Mesenchymal stem cell (in vitro differentiated cells and primary cell): ENCODE measurements at regions not wholly inside any gene's neighbourhood (a gene's known extent, or its start where the extent isn't known, plus 50 kb on each side); places are given as distances from the start of the nearest gene placed in this dataset.

Source experiments
- DNase-seq: peaks from one replicate; pipeline ENCODE4 v3.0.0-alpha.2; 2013
- H2AFZ ChIP-seq: one replicate; pipeline ENCODE4 v1.6.1; 2013; ENCODE audit warnings: low read depth, mild to moderate bottlenecking, control low read depth, inconsistent platforms, low read length, moderate library complexity
- H2AK5ac ChIP-seq: 2 replicates; pipeline ENCODE4 v1.6.1; 2013; ENCODE audit warnings: low read length, moderate library complexity, mild to moderate bottlenecking, inconsistent platforms; ENCODE audit not compliant: severe bottlenecking
- H2BK120ac ChIP-seq: one replicate; pipeline ENCODE4 v1.6.1; 2013; ENCODE audit warnings: low read depth, mild to moderate bottlenecking, inconsistent platforms, low read length, moderate library complexity
- H2BK12ac ChIP-seq, 2 experiments: one replicate each; pipeline ENCODE4 v1.6.1; 2013; ENCODE audit warnings: inconsistent platforms in 2 of 2, low read length in 2 of 2, mild to moderate bottlenecking in 2 of 2, moderate library complexity in 2 of 2, control low read depth in 1 of 2
- H2BK15ac ChIP-seq: one replicate; pipeline ENCODE4 v1.6.1; 2013; ENCODE audit warnings: mild to moderate bottlenecking, low read depth, inconsistent platforms; ENCODE audit not compliant: poor library complexity, severe bottlenecking
- H2BK5ac ChIP-seq: 2 replicates; pipeline ENCODE4 v1.6.1; 2013; ENCODE audit warnings: low read depth, mild to moderate bottlenecking, low read length, control low read depth, inconsistent platforms; ENCODE audit not compliant: poor library complexity, severe bottlenecking
- H3K14ac ChIP-seq, 2 experiments: one replicate each; pipeline ENCODE4 v1.6.1; 2013; ENCODE audit warnings: inconsistent platforms in 2 of 2, low read length in 2 of 2, control low read depth in 1 of 2, mild to moderate bottlenecking in 1 of 2, moderate library complexity in 1 of 2
- H3K18ac ChIP-seq, 2 experiments: one replicate each; pipeline ENCODE4 v1.6.1; 2013; ENCODE audit warnings: inconsistent platforms in 2 of 2, low read length in 2 of 2, control low read depth in 1 of 2, low read depth in 1 of 2, mild to moderate bottlenecking in 1 of 2
- H3K23ac ChIP-seq, 2 experiments: one replicate each; pipeline ENCODE4 v1.6.1; 2013; ENCODE audit warnings: inconsistent platforms in 2 of 2, low read length in 2 of 2, mild to moderate bottlenecking in 2 of 2, moderate library complexity in 2 of 2, control low read depth in 1 of 2
- H3K27ac ChIP-seq: 2 replicates; pipeline ENCODE4 v1.5.1; 2013; ENCODE audit warnings: mild to moderate bottlenecking, moderate library complexity, low read length, control low read depth, inconsistent platforms; ENCODE audit not compliant: poor library complexity, severe bottlenecking
- H3K27me3 ChIP-seq, 2 experiments: 2 replicates each; pipeline versions ENCODE4 v1.6.1 to v1.7.0; 2013; ENCODE audit warnings: low read length in 2 of 2, mild to moderate bottlenecking in 2 of 2, moderate library complexity in 2 of 2, control low read depth in 1 of 2, inconsistent platforms in 1 of 2; ENCODE audit not compliant: control insufficient read depth in 1 of 2, insufficient read depth in 1 of 2
- H3K36me3 ChIP-seq, 2 experiments: 2 replicates each; pipeline versions ENCODE4 v1.6.1 to v1.7.0; 2013; ENCODE audit warnings: low read length in 2 of 2, control low read depth in 1 of 2, inconsistent platforms in 1 of 2, low read depth in 1 of 2, mild to moderate bottlenecking in 1 of 2; ENCODE audit not compliant: insufficient read depth in 2 of 2, control insufficient read depth in 1 of 2
- H3K4ac ChIP-seq, 2 experiments: one replicate each; pipeline ENCODE4 v1.6.1; 2013; ENCODE audit warnings: inconsistent platforms in 2 of 2, low read length in 2 of 2, mild to moderate bottlenecking in 2 of 2, moderate library complexity in 2 of 2, control low read depth in 1 of 2, low read depth in 1 of 2
- H3K4me1 ChIP-seq: 2 replicates; pipeline ENCODE4 v1.6.1; 2013; ENCODE audit warnings: low read depth, low read length, control low read depth; ENCODE audit not compliant: control insufficient read depth, insufficient read depth
- H3K4me2 ChIP-seq: 2 replicates; pipeline ENCODE4 v1.6.1; 2013; ENCODE audit warnings: low read length, mild to moderate bottlenecking, inconsistent platforms; ENCODE audit not compliant: poor library complexity, severe bottlenecking
- H3K4me3 ChIP-seq, 2 experiments: 2 replicates each; pipeline versions ENCODE4 v1.5.1 to v1.7.0; 2013; ENCODE audit warnings: low read length in 2 of 2, mild to moderate bottlenecking in 2 of 2, control low read depth in 1 of 2, low read depth in 1 of 2; ENCODE audit not compliant: insufficient read depth in 1 of 2
- H3K79me1 ChIP-seq: replicated peaks from 2 replicates; pipeline ENCODE4 v1.6.1; 2013; ENCODE audit warnings: mild to moderate bottlenecking, control low read depth, low read length, inconsistent platforms; ENCODE audit not compliant: poor library complexity, severe bottlenecking
- H3K9ac ChIP-seq: 2 replicates; pipeline ENCODE4 v1.7.0; 2013; ENCODE audit warnings: mild to moderate bottlenecking, low read length, moderate library complexity
- H3K9me3 ChIP-seq: 2 replicates; pipeline ENCODE4 v1.7.0; 2013; ENCODE audit warnings: mild to moderate bottlenecking, low read length; ENCODE audit not compliant: control insufficient read depth
- H4K8ac ChIP-seq: one replicate; pipeline ENCODE4 v1.6.1; 2013; ENCODE audit warnings: inconsistent platforms, mild to moderate bottlenecking, low read length, moderate library complexity
- H4K91ac ChIP-seq: one replicate; pipeline ENCODE4 v1.6.1; 2013; ENCODE audit warnings: mild to moderate bottlenecking, low read length, inconsistent platforms
- WGBS: methylation state at CpG from one replicate; pipeline ENCODE4 v1.1.7; 2013; ENCODE audit warnings: mixed read lengths; 5-methylcytosine and 5-hydroxymethylcytosine counted together

GRCh38 chr18:56306797-56307196 is 331.6 kb downstream of the TXNL1 start:
- no peaks in the 10 kb centered on the region for H3K4me1 ChIP-seq
- H2BK120ac ChIP-seq = no peak overlapping the region
- no peak overlapping the region for H2AFZ ChIP-seq
- no peaks in the 10 kb centered on the region for H3K27me3 ChIP-seq
- no peak overlapping the region for H3K27ac ChIP-seq
- 50% methylated on average over 1 of the region's 1 CpG for WGBS
- H3K23ac ChIP-seq = no peak overlapping the region
- no peak overlapping the region for H3K4ac ChIP-seq
- H3K18ac ChIP-seq = no peak overlapping the region
- H2BK5ac ChIP-seq = no peak overlapping the region
- no peaks in the 10 kb centered on the region for H3K9me3 ChIP-seq
- no peak overlapping the region for H2BK12ac ChIP-seq
- no peak overlapping the region for H4K8ac ChIP-seq
- no peak overlapping the region for H2BK15ac ChIP-seq
- no peak overlapping the region for H4K91ac ChIP-seq
- no peaks in the 10 kb centered on the region for H3K36me3 ChIP-seq
- H3K79me1 ChIP-seq = no peaks in the 10 kb centered on the region
- H2AK5ac ChIP-seq = no peak overlapping the region
- no peak overlapping the region for H3K9ac ChIP-seq
- H3K14ac ChIP-seq = no peak overlapping the region
- no peak overlapping the region for H3K4me3 ChIP-seq
- no peak overlapping the region for H3K4me2 ChIP-seq
- no peak for DNase-seq

- no peak for DNase-seq
- Histone ChIP-seq H4K8ac (no peak overlapping the region), H3K9ac (no peak overlapping the region)
Observed at GRCh38 chr18:56305583-56305982, 332.8 kb downstream of the TXNL1 start.

GRCh38 chr18:56302156-56302555 is 336.2 kb downstream of the TXNL1 start:
- H2AFZ ChIP-seq = no peak overlapping the region
- H3K4me1 ChIP-seq = no peaks in the 10 kb centered on the region
- no peaks in the 10 kb centered on the region for H3K79me1 ChIP-seq
- no peak overlapping the region for H3K14ac ChIP-seq
- H2BK120ac ChIP-seq = no peak overlapping the region
- H3K18ac ChIP-seq = no peak overlapping the region
- no peak overlapping the region for H2BK12ac ChIP-seq
- no peak overlapping the region for H4K91ac ChIP-seq
- no peak overlapping the region for H2AK5ac ChIP-seq
- H3K9me3 ChIP-seq = no peaks in the 10 kb centered on the region
- no peaks in the 10 kb centered on the region for H3K27me3 ChIP-seq
- DNase-seq = no peak
- no peak overlapping the region for H3K27ac ChIP-seq
- H3K23ac ChIP-seq = no peak overlapping the region
- no peak overlapping the region for H3K4ac ChIP-seq
- no peak overlapping the region for H2BK15ac ChIP-seq
- no peaks in the 10 kb centered on the region for H3K36me3 ChIP-seq
- H3K9ac ChIP-seq = no peak overlapping the region
- no peak overlapping the region for H4K8ac ChIP-seq
- 86% methylated on average over 7 of the region's 11 CpGs for whole genome bisulfite sequencing
- no peak overlapping the region for H3K4me3 ChIP-seq
- H2BK5ac ChIP-seq = no peak overlapping the region
- H3K4me2 ChIP-seq = no peak overlapping the region

More at GRCh38 chr18:56305583-56305982, 332.8 kb downstream of the TXNL1 start:
- Histone ChIP-seq H3K27ac (no peak overlapping the region), H3K14ac (no peak overlapping the region), H3K27me3 (no peaks in the 10 kb centered on the region), H4K91ac (no peak overlapping the region), H3K4me2 (no peak overlapping the region), H2BK15ac (no peak overlapping the region), H3K18ac (no peak overlapping the region), H2BK120ac (no peak overlapping the region), H2AFZ (no peak overlapping the region), H3K36me3 (no peaks in the 10 kb centered on the region), H3K79me1 (no peaks in the 10 kb centered on the region), H3K4ac (no peak overlapping the region), H3K23ac (no peak overlapping the region), H2BK12ac (no peak overlapping the region), H2BK5ac (no peak overlapping the region), H2AK5ac (no peak overlapping the region), H3K4me1 (no peaks in the 10 kb centered on the region), H3K9me3 (no peaks in the 10 kb centered on the region), H3K4me3 (no peak overlapping the region)

GRCh38 chr18:56299740-56300139 is 338.7 kb downstream of the TXNL1 start:
- Histone ChIP-seq H3K4me2 (no peak overlapping the region), H3K4me1 (no peaks in the 10 kb centered on the region), H2BK120ac (no peak overlapping the region), H3K23ac (no peak overlapping the region), H2BK12ac (no peak overlapping the region), H3K9ac (no peak overlapping the region), H3K79me1 (no peaks in the 10 kb centered on the region), H3K27ac (no peak overlapping the region), H4K91ac (no peak overlapping the region), H3K14ac (no peak overlapping the region), H2AK5ac (no peak overlapping the region), H2AFZ (no peak overlapping the region), H4K8ac (no peak overlapping the region), H2BK5ac (no peak overlapping the region), H2BK15ac (no peak overlapping the region), H3K36me3 (no peaks in the 10 kb centered on the region), H3K18ac (no peak overlapping the region), H3K9me3 (no peaks in the 10 kb centered on the region), H3K4me3 (no peak overlapping the region), H3K4ac (no peak overlapping the region), H3K27me3 (no peaks in the 10 kb centered on the region)
- no peak for DNase-seq
- WGBS = no CpG with 5 or more reads among the region's 1 CpG
